ENCODE measurements at regions not wholly inside any gene's neighbourhood (a gene's known extent, or its start where the extent isn't known, plus 50 kb on each side); places are given as distances from the start of the nearest gene placed in this dataset.
A peak's percentile ranks its signal among the peaks of the same experiment; 100 is the strongest.

DNA sequence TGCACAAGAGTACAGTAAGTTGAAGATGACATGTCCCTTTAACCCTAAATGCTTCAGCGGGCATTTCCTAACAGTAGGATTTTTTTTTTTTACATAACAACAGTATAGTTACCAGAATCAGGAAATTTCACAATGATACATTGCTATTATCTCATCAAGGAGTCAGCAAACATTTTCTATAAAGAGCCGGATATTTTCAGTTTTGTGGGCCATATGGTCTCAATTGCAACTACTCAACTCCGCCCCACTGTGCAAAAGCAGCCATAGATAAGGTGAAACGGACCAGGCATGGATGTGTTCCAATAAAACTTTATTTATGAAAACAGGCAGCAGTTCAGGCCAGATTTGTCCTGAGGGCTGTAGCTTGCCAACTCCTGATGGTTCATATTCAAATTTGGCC lies 130.6 kb downstream of the SMAD6 start:
- no peaks in the 10 kb centered on the region for H3K9me3 Mint-ChIP-seq (ENCODE audit: insufficient read depth)
- no peak overlapping the region for H3K4me3 Mint-ChIP-seq
- ChIA-PET POLR2A (no interaction called here), CTCF (no interaction called here)
- no peaks in the 10 kb centered on the region for H3K27me3 Mint-ChIP-seq (ENCODE audit: low read depth)
- ATAC-seq (no peak), DNase-seq (no peak)
- H3K4me1 Mint-ChIP-seq (ENCODE audit: low read depth) = no peaks in the 10 kb centered on the region
- no peaks in the 10 kb centered on the region for H3K36me3 Mint-ChIP-seq (ENCODE audit: low read depth)
- H3K27ac Mint-ChIP-seq = no peak overlapping the region

DNA sequence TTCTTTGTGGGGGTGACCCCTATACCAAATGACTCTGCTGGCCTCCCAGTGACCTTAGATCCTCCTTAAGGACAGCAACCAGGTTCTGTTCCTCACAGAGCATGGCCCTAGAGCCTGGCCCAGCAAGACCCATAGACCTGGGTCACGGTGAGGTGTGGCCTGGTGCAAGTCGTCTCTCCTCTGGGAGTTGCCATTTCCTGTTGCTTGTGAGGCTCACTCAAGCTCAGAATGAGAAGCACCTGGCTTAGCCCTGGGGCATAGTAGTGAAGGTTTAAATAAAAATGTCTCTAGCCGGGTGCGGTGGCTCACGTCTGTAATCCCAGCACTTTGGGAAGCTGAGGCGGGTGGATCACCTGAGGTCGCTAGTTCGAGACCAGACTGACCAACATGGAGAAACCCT lies 131.3 kb downstream of the SMAD6 start:
- Mint-ChIP-seq H3K36me3 (ENCODE audit: low read depth) (no peaks in the 10 kb centered on the region), H3K27me3 (ENCODE audit: low read depth) (no peaks in the 10 kb centered on the region), H3K4me3 (no peak overlapping the region), H3K4me1 (ENCODE audit: low read depth) (no peaks in the 10 kb centered on the region), H3K9me3 (ENCODE audit: insufficient read depth) (no peaks in the 10 kb centered on the region), H3K27ac (no peak overlapping the region)
- ChIA-PET CTCF (no interaction called here), POLR2A (no interaction called here)
- ATAC-seq (no peak), DNase-seq (no peak)

DNA sequence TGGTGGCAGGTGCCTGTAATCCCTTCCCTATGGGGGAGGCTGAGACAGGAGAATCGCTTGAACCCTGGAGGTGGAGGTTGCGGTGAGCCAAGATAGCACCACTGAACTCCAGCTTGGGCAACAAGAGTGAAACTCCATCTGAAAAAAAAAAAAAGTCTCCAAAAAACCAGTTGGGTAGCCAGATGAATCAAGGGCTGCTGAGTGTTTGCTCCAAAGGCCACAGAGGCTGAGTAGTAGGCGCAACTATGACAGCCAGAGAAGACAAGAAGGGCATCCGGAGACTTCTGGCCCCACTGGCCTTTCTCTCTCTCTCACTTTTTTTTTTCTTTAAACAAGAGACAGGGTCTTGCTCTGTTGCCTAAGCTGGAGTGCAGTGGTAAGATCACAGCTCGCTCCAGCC lies 131.8 kb downstream of the SMAD6 start:
- ChIA-PET CTCF (interaction anchor here (1.0 kb wide), 1 partner anchor 17 kb away, joined by 3 read pairs; no protein-coding TSS in a partner anchor), POLR2A (no interaction called here)
- DNase-seq (no peak), ATAC-seq (no peak)
- H3K27me3 Mint-ChIP-seq (ENCODE audit: low read depth) = no peaks in the 10 kb centered on the region
- H3K27ac Mint-ChIP-seq = no peak overlapping the region
- no peaks in the 10 kb centered on the region for H3K36me3 Mint-ChIP-seq (ENCODE audit: low read depth)
- no peaks in the 10 kb centered on the region for H3K4me1 Mint-ChIP-seq (ENCODE audit: low read depth)
- no peak overlapping the region for H3K4me3 Mint-ChIP-seq
- H3K9me3 Mint-ChIP-seq (ENCODE audit: insufficient read depth) = no peaks in the 10 kb centered on the region

GRCh38 chr15:66834881-66835878 lies 133.1 kb downstream of the SMAD6 start:
- POLR2A ChIA-PET = no interaction called here
- Mint-ChIP-seq H3K27ac (no peak overlapping the region), H3K9me3 (ENCODE audit: insufficient read depth) (no peaks in the 10 kb centered on the region), H3K4me1 (ENCODE audit: low read depth) (no peaks in the 10 kb centered on the region), H3K36me3 (ENCODE audit: low read depth) (no peaks in the 10 kb centered on the region), H3K27me3 (ENCODE audit: low read depth) (peaks cover 6% of the 10 kb centered on the region), H3K4me3 (no peak overlapping the region)
- ATAC-seq = no peak
- DNase-seq = no peak
- CTCF ChIA-PET = interaction anchor here (0.7 kb wide), 1 partner anchor 16 kb away, joined by 3 read pairs; no protein-coding TSS in a partner anchor

GRCh38 chr15:66836231-66837030 lies 134.4 kb downstream of the SMAD6 start:
- no peak for ATAC-seq
- no peak overlapping the region for H3K27ac Mint-ChIP-seq
- POLR2A ChIA-PET = no interaction called here
- CTCF ChIA-PET = interaction anchor here (1.3 to 1.4 kb wide), 2 partner anchors 16 to 65 kb away, joined by 3 to 7 read pairs; no protein-coding TSS in a partner anchor
- H3K36me3 Mint-ChIP-seq (ENCODE audit: low read depth) = no peaks in the 10 kb centered on the region
- H3K27me3 Mint-ChIP-seq (ENCODE audit: low read depth) = peaks cover 15% of the 10 kb centered on the region
- H3K9me3 Mint-ChIP-seq (ENCODE audit: insufficient read depth) = no peaks in the 10 kb centered on the region
- no peak overlapping the region for H3K4me3 Mint-ChIP-seq
- no peak for DNase-seq
- H3K4me1 Mint-ChIP-seq (ENCODE audit: low read depth) = no peaks in the 10 kb centered on the region

DNA sequence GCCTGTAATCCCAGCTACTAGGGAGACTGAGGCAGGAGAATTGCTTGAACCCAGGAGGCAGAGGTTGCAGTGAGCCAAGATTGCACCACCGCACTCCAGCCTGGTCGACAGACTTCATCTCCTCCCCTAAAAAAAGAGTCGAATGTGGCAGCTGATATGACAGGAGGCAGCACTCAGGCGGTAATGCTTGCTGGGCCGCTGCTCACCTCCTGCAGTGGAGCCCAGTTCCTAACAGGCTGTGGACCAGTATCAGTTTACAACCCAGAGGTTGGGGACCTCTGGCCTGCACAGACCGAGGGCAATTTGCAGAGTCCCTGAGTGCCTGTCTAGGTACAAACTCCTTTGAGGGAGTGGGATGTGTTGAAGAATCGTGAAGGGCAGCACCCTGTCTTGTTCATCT lies 136.2 kb downstream of the SMAD6 start:
- Mint-ChIP-seq H3K4me3 (no peak overlapping the region), H3K9me3 (ENCODE audit: insufficient read depth) (no peaks in the 10 kb centered on the region), H3K4me1 (ENCODE audit: low read depth) (no peaks in the 10 kb centered on the region), H3K27me3 (ENCODE audit: low read depth) (peaks cover 26% of the 10 kb centered on the region), H3K27ac (no peak overlapping the region), H3K36me3 (ENCODE audit: low read depth) (no peaks in the 10 kb centered on the region)
- ChIA-PET CTCF (interaction anchor here (1.1 kb wide), 1 partner anchor 13 kb away, joined by 10 read pairs; no protein-coding TSS in a partner anchor), POLR2A (no interaction called here)
- DNase-seq = no peak
- no peak for ATAC-seq

GRCh38 chr15:66838671-66839239 lies 136.7 kb downstream of the SMAD6 start:
- ATAC-seq (no peak), DNase-seq (no peak)
- POLR2A ChIA-PET = no interaction called here
- no peak overlapping the region for H3K27ac Mint-ChIP-seq
- H3K4me3 Mint-ChIP-seq = no peak overlapping the region
- H3K36me3 Mint-ChIP-seq (ENCODE audit: low read depth) = no peaks in the 10 kb centered on the region
- H3K9me3 Mint-ChIP-seq (ENCODE audit: insufficient read depth) = no peaks in the 10 kb centered on the region
- CTCF ChIA-PET = interaction anchor here (1.3 kb wide), 1 partner anchor 13 kb away, joined by 8 read pairs; no protein-coding TSS in a partner anchor
- H3K27me3 Mint-ChIP-seq (ENCODE audit: low read depth) = peaks cover 31% of the 10 kb centered on the region
- no peaks in the 10 kb centered on the region for H3K4me1 Mint-ChIP-seq (ENCODE audit: low read depth)

DNA sequence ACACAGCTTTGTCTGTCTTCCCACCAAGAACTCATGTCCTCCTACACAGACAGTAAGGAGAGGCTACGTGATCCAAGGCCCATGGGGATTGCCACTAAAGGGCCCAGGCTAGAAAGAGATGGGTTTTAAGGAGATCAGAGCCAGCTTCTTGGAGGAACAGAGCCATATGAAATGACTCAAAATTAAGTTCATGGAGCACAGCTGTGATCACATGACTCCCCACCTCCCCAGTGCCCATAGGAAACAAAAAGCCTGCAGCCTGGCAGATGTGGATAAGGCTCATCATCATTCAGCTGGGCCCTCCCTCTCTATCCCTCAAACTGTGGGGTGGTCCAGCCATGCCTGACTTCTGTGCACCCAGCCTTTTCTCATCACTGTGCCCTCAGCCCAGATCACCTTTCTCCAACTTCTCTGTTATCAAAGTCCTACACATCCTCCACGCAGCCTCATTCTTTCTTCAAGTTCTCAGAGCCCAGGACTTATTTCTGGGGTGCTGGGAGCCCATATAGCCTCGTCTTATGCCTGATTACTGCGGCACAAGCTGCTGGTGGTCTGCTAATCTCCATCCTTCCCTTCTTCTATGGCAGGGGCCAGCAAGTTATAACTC lies 137.6 kb downstream of the SMAD6 start:
- DNase-seq (no peak), ATAC-seq (no peak)
- ChIA-PET POLR2A (no interaction called here), CTCF (interaction anchor here (1.3 kb wide), 1 partner anchor 12 kb away, joined by 8 read pairs; no protein-coding TSS in a partner anchor)
- Mint-ChIP-seq H3K27me3 (ENCODE audit: low read depth) (peaks cover 35% of the 10 kb centered on the region), H3K9me3 (ENCODE audit: insufficient read depth) (no peaks in the 10 kb centered on the region), H3K36me3 (ENCODE audit: low read depth) (no peaks in the 10 kb centered on the region), H3K27ac (no peak overlapping the region), H3K4me1 (ENCODE audit: low read depth) (no peaks in the 10 kb centered on the region), H3K4me3 (no peak overlapping the region)

DNA sequence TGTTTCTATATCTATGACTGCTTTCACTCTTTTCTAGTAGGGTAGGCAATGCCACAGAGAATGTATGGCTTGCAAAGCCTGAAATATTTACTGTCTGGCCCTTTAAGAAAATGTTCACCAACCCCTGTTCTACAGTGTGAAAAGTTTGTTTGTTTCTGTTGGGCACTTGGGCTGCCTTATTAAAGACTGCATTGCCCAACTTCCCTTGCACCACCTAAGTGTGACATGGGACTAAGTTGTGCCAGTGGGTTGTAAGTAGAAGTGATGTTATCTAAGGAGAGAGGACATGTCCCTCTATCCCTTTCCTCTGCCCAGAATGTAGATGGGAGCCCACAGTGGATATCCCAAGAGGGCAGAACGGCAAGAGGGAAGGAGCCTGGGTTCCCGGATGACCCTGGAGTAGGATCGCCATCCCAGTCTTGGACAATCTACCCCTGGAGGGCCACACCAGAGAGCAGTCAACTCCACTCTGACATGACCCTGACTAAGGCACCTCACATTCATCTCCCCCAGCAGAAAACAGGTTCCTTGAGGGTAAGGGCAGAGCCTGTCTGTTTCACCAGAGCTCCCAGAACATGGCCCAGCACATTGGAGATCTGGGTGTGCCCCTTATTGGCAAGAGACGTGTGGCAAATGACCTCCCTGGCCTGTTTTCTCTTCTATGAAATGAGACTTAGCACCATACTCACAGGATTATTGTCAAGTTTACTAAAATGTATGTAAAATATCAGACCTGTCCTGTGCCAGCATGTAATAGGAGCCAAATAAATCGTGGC lies 138.8 kb downstream of the SMAD6 start:
- CTCF ChIA-PET = interaction anchor here (0.8 kb wide), 1 partner anchor 11 kb away, joined by 3 read pairs; no protein-coding TSS in a partner anchor
- no peak overlapping the region for H3K27ac Mint-ChIP-seq
- peaks cover 44% of the 10 kb centered on the region for H3K27me3 Mint-ChIP-seq (ENCODE audit: low read depth)
- ATAC-seq (no peak), DNase-seq (no peak)
- POLR2A ChIA-PET = no interaction called here
- H3K9me3 Mint-ChIP-seq (ENCODE audit: insufficient read depth) = no peaks in the 10 kb centered on the region
- no peak overlapping the region for H3K4me3 Mint-ChIP-seq
- no peaks in the 10 kb centered on the region for H3K36me3 Mint-ChIP-seq (ENCODE audit: low read depth)
- no peaks in the 10 kb centered on the region for H3K4me1 Mint-ChIP-seq (ENCODE audit: low read depth)

- peak; percentile 73 for ATAC-seq
- POLR2A ChIA-PET = no interaction called here
- no peaks in the 10 kb centered on the region for H3K9me3 Mint-ChIP-seq (ENCODE audit: insufficient read depth)
- CTCF ChIA-PET = no interaction called here
- DNase-seq = no peak
- H3K27ac Mint-ChIP-seq = no peak overlapping the region
- H3K36me3 Mint-ChIP-seq (ENCODE audit: low read depth) = no peaks in the 10 kb centered on the region
- H3K4me3 Mint-ChIP-seq = no peak overlapping the region
- peaks cover 50% of the 10 kb centered on the region for H3K27me3 Mint-ChIP-seq (ENCODE audit: low read depth)
- no peaks in the 10 kb centered on the region for H3K4me1 Mint-ChIP-seq (ENCODE audit: low read depth)
Measured at GRCh38 chr15:66841953-66842681, 140.1 kb downstream of the SMAD6 start.
